Activated naive CD4-positive, alpha-beta T cell treated with anti-CD3 and anti-CD28 coated beads for 36 hours (primary cell): ENCODE measurements at regions not wholly inside any gene's neighbourhood (a gene's known extent, or its start where the extent isn't known, plus 50 kb on each side); places are given as distances from the start of the nearest gene placed in this dataset.

Source experiments
- CTCF ChIA-PET: fragments of 350-600 bp; sonication (Branson Sonifier 250); formaldehyde crosslinking; loops from one replicate; lab custom pipeline; 2021; ENCODE audit warnings: antibody characterized with exemption; lab: Charles Lee
- DNase-seq: peaks from one replicate; pipeline ENCODE4 v3.0.0-alpha.2; 2020
- H3K27ac Mint-ChIP-seq: one replicate; pipeline ENCODE4 v1.8.0; 2021; ENCODE audit warnings: mild to moderate bottlenecking, mixed read lengths
- H3K27me3 Mint-ChIP-seq: one replicate; pipeline ENCODE4 v1.8.0; 2021; ENCODE audit warnings: low read depth, mixed read lengths
- H3K36me3 Mint-ChIP-seq: one replicate; pipeline ENCODE4 v1.8.0; 2021; ENCODE audit warnings: low read depth, mixed read lengths
- H3K4me1 Mint-ChIP-seq: one replicate; pipeline ENCODE4 v1.8.0; 2021; ENCODE audit warnings: low read depth, mixed read lengths
- H3K4me3 Mint-ChIP-seq: one replicate; pipeline ENCODE4 v1.8.0; 2021; ENCODE audit warnings: mild to moderate bottlenecking, moderate library complexity, mixed read lengths
- H3K9me3 Mint-ChIP-seq: one replicate; pipeline ENCODE4 v1.8.0; 2021; ENCODE audit warnings: mixed read lengths
- intact Hi-C: fragments of 100-400 bp; cut with micrococcal nuclease; formaldehyde crosslinking; loops from one replicate; pipeline ENCODE4 v1.15.1; 2023

GRCh38 chr11:19646308-19646707 is 66.3 kb upstream of the NAV2 start:
- DNase-seq, result no peak
- Mint-ChIP-seq H3K9me3 (no peaks in the 10 kb centered on the region), H3K4me1 (no peaks in the 10 kb centered on the region), H3K27ac (no peak overlapping the region), H3K4me3 (no peak overlapping the region), H3K36me3 (no peaks in the 10 kb centered on the region), H3K27me3 (peaks cover 10% of the 10 kb centered on the region)
- CTCF ChIA-PET, result interaction anchor here (1.0 kb wide), 1 partner anchor 25 kb away, joined by 4 read pairs; no protein-coding TSS in a partner anchor
- intact Hi-C loops, result no loop called here

DNA sequence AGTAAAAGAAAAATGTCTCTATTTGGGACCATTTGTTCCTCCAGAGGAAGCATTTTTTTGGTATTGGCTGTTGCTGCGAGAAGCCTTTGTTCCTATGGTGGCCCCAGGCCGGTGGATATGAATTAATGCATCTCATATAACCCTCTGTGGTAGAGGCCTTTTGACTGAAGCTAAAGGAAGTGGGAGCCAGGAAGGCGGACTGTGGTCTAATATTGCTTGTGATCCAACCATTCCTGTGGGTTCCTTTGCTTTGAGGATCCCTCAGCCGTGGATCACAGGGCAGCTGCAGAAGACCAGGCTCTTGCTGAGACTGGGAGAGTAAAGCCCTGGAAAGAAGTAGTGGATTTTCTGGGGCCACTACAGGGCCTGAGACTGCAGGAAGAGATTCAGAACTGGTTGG is 68.3 kb upstream of the NAV2 start:
- DNase-seq, result no peak
- no peaks in the 10 kb centered on the region for H3K36me3 Mint-ChIP-seq
- intact Hi-C loops, result no loop called here
- no peak overlapping the region for H3K27ac Mint-ChIP-seq
- no peaks in the 10 kb centered on the region for H3K4me1 Mint-ChIP-seq
- CTCF ChIA-PET, result no interaction called here
- no peaks in the 10 kb centered on the region for H3K9me3 Mint-ChIP-seq
- no peak overlapping the region for H3K4me3 Mint-ChIP-seq
- peaks cover 9% of the 10 kb centered on the region for H3K27me3 Mint-ChIP-seq

DNA sequence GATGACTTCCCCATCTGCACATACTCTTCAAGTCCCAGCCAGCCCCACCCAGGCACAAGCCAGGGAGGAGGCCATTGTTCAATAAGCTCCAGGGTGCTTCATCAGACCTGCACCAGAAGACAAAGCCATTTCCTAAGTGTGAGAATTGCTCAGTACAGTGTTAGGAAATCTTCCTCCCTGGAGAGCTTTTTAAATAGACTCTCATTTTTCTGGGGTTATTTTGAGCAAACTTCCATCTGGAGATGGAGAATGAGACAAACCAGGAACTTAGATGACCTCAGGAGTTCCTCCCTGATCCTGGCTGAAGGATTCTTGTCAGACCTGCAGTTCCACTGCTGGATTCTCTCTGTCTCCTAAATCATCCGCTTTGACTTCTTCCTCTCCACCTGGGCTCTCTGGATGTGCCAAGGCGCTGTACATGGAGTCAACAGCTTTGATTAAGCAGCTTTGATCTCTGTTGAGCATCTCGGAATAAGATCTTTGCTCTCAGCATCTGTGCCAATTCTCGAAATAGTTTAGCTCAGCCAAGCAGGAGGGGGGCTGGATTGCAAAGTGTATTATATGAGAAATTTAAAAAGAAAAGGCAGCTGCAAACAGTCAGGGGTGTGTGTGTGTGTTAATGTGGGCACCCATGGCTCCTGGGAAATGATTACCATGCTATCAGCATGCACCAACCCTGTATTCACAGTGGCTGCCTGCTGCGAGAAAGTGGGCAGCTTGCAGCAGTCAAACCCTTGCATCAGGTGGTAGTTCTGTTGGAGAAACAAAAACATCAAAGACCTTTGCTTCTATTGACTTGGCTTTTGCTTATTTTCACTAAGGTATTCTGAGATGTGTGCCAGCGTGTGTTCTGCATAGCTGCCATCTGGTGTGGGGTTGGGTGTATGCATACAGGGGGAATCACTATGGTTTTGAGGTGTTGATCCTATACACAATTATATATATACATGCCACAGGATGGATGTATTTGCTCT is 70.2 kb upstream of the NAV2 start:
- Mint-ChIP-seq H3K27me3 (peaks cover 9% of the 10 kb centered on the region), H3K4me3 (no peak overlapping the region), H3K36me3 (no peaks in the 10 kb centered on the region), H3K27ac (no peak overlapping the region), H3K4me1 (no peaks in the 10 kb centered on the region), H3K9me3 (no peaks in the 10 kb centered on the region)
- intact Hi-C loops, result no loop called here
- no peak for DNase-seq
- CTCF ChIA-PET, result interaction anchor here (0.7 kb wide), 1 partner anchor 10 kb away, joined by 3 read pairs; no protein-coding TSS in a partner anchor

GRCh38 chr11:19639603-19640105 is 73.0 kb upstream of the NAV2 start:
- Mint-ChIP-seq H3K4me3 (no peak overlapping the region), H3K36me3 (no peaks in the 10 kb centered on the region), H3K4me1 (no peaks in the 10 kb centered on the region), H3K27ac (no peak overlapping the region), H3K9me3 (peaks cover 4% of the 10 kb centered on the region), H3K27me3 (peaks cover 4% of the 10 kb centered on the region)
- intact Hi-C loops, result no loop called here
- no peak for DNase-seq
- CTCF ChIA-PET, result no interaction called here

- no peak overlapping the region for H3K27ac Mint-ChIP-seq
- no peak overlapping the region for H3K4me3 Mint-ChIP-seq
- no peaks in the 10 kb centered on the region for H3K4me1 Mint-ChIP-seq
- no peak for DNase-seq
- intact Hi-C loops, result no loop called here
- H3K36me3 Mint-ChIP-seq, result no peaks in the 10 kb centered on the region
- CTCF ChIA-PET, result no interaction called here
- H3K27me3 Mint-ChIP-seq, result no peaks in the 10 kb centered on the region
- peaks cover 4% of the 10 kb centered on the region for H3K9me3 Mint-ChIP-seq
Observed at GRCh38 chr11:19635332-19635731, 77.3 kb upstream of the NAV2 start.

- no peak for DNase-seq
- H3K4me3 Mint-ChIP-seq, result no peak overlapping the region
- intact Hi-C loops, result no loop called here
- no peak overlapping the region for H3K27ac Mint-ChIP-seq
- CTCF ChIA-PET, result no interaction called here
- peaks cover 7% of the 10 kb centered on the region for H3K27me3 Mint-ChIP-seq
- peaks cover 4% of the 10 kb centered on the region for H3K9me3 Mint-ChIP-seq
- no peaks in the 10 kb centered on the region for H3K36me3 Mint-ChIP-seq
- no peaks in the 10 kb centered on the region for H3K4me1 Mint-ChIP-seq
Observed at GRCh38 chr11:19633276-19633675, 79.4 kb upstream of the NAV2 start.

GRCh38 chr11:19632499-19632834 is 80.2 kb upstream of the NAV2 start:
- no peak for DNase-seq
- peaks cover 11% of the 10 kb centered on the region for H3K27me3 Mint-ChIP-seq
- CTCF ChIA-PET, result no interaction called here
- intact Hi-C loops, result no loop called here
- H3K9me3 Mint-ChIP-seq, result peaks cover 4% of the 10 kb centered on the region
- no peak overlapping the region for H3K4me3 Mint-ChIP-seq
- no peaks in the 10 kb centered on the region for H3K36me3 Mint-ChIP-seq
- no peak overlapping the region for H3K27ac Mint-ChIP-seq
- H3K4me1 Mint-ChIP-seq, result no peaks in the 10 kb centered on the region

DNA sequence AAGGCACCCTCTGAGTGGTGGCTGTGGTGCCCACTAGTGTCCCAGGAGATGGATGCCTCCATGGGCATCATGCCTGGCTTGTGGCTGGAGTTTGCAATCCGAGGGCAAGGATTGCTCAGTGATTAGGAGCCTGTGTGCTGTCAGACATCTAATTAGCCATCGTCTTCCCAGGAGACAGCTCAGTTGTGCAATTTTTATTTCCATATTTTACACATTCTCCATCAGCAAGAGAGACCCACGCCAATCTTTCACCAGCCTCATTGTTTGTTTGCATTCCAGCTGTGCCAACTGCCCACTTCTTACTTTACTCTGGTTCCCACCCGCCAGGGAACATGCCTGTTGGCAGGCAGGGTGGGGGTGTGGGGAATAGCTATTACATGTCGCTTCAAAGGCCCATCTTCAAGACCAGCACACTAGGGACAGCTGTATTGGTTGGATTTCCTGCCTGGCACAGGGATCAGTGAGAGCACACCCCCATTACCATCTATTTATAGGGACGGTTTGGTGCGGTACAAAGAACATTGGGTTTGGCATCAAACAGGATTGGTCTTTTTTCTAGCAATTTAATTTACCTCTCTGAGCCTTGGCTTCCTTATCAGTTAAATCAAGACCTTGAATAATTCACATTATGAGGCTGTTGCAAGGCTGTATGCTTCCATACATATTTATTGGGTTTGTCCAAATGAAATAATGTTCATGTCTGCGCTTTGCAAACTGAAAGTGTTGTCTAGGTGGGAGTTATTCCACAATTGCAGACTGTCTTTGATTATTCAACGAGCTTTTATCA is 80.7 kb upstream of the NAV2 start:
- Mint-ChIP-seq H3K4me1 (no peaks in the 10 kb centered on the region), H3K36me3 (no peaks in the 10 kb centered on the region), H3K4me3 (no peak overlapping the region), H3K9me3 (peaks cover 4% of the 10 kb centered on the region), H3K27me3 (peaks cover 12% of the 10 kb centered on the region), H3K27ac (no peak overlapping the region)
- DNase-seq, result no peak
- intact Hi-C loops, result no loop called here
- CTCF ChIA-PET, result no interaction called here

- H3K27me3 Mint-ChIP-seq, result peaks cover 16% of the 10 kb centered on the region
- CTCF ChIA-PET, result no interaction called here
- H3K27ac Mint-ChIP-seq, result no peak overlapping the region
- no peak overlapping the region for H3K4me3 Mint-ChIP-seq
- no peaks in the 10 kb centered on the region for H3K36me3 Mint-ChIP-seq
- H3K4me1 Mint-ChIP-seq, result no peaks in the 10 kb centered on the region
- peaks cover 2% of the 10 kb centered on the region for H3K9me3 Mint-ChIP-seq
- DNase-seq, result no peak
- intact Hi-C loops, result no loop called here
Observed at GRCh38 chr11:19628018-19628417, 84.6 kb upstream of the NAV2 start.

- Mint-ChIP-seq H3K9me3 (peaks cover 2% of the 10 kb centered on the region), H3K27me3 (peaks cover 16% of the 10 kb centered on the region), H3K4me1 (no peaks in the 10 kb centered on the region), H3K36me3 (no peaks in the 10 kb centered on the region), H3K27ac (no peak overlapping the region), H3K4me3 (no peak overlapping the region)
- no peak for DNase-seq
- intact Hi-C loops, result no loop called here
- CTCF ChIA-PET, result no interaction called here
Observed at GRCh38 chr11:19627566-19627965, 85.1 kb upstream of the NAV2 start.

DNA sequence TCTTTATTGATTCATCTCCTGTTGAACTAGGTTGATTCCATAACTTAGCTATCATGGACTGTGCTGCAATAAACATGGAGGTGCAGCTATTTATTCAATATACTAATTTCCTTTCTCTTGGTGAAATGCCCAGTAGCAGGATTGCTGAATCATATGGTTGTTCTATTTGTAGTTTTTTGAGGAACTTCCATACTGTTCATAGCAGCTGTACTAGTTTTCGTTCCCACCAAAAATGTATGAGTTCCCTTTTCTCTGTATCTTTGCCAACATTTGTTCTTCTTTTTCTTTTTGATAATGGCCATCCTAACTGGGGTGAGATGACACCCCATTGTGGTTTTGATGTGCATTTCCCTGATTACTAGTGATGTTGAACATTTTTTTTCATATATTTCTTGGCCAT is 87.2 kb upstream of the NAV2 start:
- H3K27me3 Mint-ChIP-seq, result peaks cover 22% of the 10 kb centered on the region
- DNase-seq, result no peak
- no peaks in the 10 kb centered on the region for H3K36me3 Mint-ChIP-seq
- no peak overlapping the region for H3K4me3 Mint-ChIP-seq
- intact Hi-C loops, result no loop called here
- H3K9me3 Mint-ChIP-seq, result peaks cover 6% of the 10 kb centered on the region
- CTCF ChIA-PET, result no interaction called here
- no peaks in the 10 kb centered on the region for H3K4me1 Mint-ChIP-seq
- H3K27ac Mint-ChIP-seq, result no peak overlapping the region

DNA sequence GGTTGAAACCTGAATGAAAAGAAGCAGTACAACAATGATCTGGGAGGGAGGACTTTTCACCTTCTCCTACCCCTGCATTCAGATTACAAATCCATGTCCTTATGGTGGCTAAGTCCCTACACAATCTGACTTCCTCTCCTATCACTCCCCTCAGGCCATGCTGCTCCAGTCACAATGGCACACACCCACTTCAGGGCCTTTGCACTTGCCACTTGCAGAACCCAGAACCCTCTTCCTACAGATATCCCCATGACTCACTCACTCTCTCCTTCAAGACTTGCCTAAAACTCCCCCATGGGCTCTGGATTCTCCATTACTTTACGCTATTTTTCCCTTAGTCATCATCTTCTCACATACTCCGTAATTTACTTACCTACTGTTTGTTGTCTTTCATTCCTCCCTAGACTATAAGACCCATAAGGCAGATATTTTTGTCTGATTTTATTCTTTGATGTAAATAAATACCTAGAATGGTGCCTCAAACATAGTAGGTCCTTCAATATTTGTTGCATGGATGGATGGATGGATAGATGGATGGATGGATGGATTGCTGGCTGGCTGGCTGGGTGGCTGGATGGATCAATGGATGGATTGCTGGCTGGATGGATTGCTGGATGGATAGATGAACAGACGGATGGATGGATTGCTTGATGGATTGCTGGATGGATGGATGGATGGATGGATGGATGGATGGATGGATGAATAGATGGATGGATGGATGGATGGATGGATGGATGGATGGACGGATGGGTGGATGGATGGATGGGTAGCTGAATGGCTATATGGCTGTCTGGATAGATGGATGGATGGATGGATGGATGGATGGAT is 94.7 kb upstream of the NAV2 start:
- no peak overlapping the region for H3K27ac Mint-ChIP-seq
- no peaks in the 10 kb centered on the region for H3K4me1 Mint-ChIP-seq
- no peak overlapping the region for H3K4me3 Mint-ChIP-seq
- no peak for DNase-seq
- CTCF ChIA-PET, result no interaction called here
- H3K9me3 Mint-ChIP-seq, result peaks cover 7% of the 10 kb centered on the region
- H3K27me3 Mint-ChIP-seq, result peaks cover 7% of the 10 kb centered on the region
- H3K36me3 Mint-ChIP-seq, result no peaks in the 10 kb centered on the region
- intact Hi-C loops, result no loop called here
